GM12878 (cell line): ENCODE measurements at regions not wholly inside any gene's neighbourhood (a gene's known extent, or its start where the extent isn't known, plus 50 kb on each side); places are given as distances from the start of the nearest gene placed in this dataset.

Source experiments
- ATAC-seq: fragments of 200-7000 bp; cut with Tn5 transposase; 3 replicates; pipeline ENCODE4 v1.9.1; 2020; ENCODE audit warnings: mild to moderate bottlenecking, moderate library complexity
- BruUV-seq: library from RNA; stranded (reverse); fragments of 400-500 nt; replicated peaks from 2 replicates; lab custom pipeline; 2021; lab: Mats Ljungman, UMichigan
- CTCF ChIA-PET: fragments of 300-600 bp; sonication (Branson Sonifier 250); formaldehyde crosslinking; extraction: SDS; loops from one replicate; lab custom pipeline; 2021; ENCODE audit warnings: inconsistent platforms; lab: Yijun Ruan, JAX
- POLR2A ChIA-PET: fragments of 350-600 bp; formaldehyde crosslinking; extraction: SDS; loops from one replicate; lab custom pipeline; 2021; ENCODE audit warnings: inconsistent platforms; lab: Charles Lee
- RAD21 ChIA-PET: fragments of 300-600 bp; sonication (Branson Sonifier 250); formaldehyde crosslinking; loops from one replicate; lab custom pipeline; 2023; ENCODE audit warnings: antibody characterized with exemption; ENCODE audit not compliant: unreplicated experiment; lab: Charles Lee
- SMC1A ChIA-PET: fragments of 300-600 bp; sonication (Branson Sonifier 250); formaldehyde crosslinking; loops from one replicate; lab custom pipeline; 2023; ENCODE audit not compliant: unreplicated experiment, uncharacterized antibody; lab: Charles Lee
- DNase-seq: peaks from one replicate; pipeline ENCODE4 v3.0.0-alpha.2; 2011; ENCODE audit warnings: low read depth, low spot score
- FAIRE-seq: peaks from 3 replicates; lab custom pipeline; 2011; peaks lifted over from hg19 to GRCh38; lab: Jason Lieb, UNC
- H2AFZ ChIP-seq: 2 replicates; pipeline ENCODE4 v1.6.0; 2011; ENCODE audit warnings: low read depth, low read length, control low read depth; ENCODE audit not compliant: control insufficient read depth
- H3K27ac ChIP-seq: 2 replicates; pipeline ENCODE4 v1.5.1; 2011; ENCODE audit warnings: control low read depth; ENCODE audit not compliant: control insufficient read depth, insufficient read depth
- H3K27me3 ChIP-seq, 2 experiments: replicated peaks in 1 of 2; 2 replicates each; pipeline versions ENCODE4 v1.6.0 to v1.6.1; 2011; ENCODE audit warnings: low read length in 1 of 2; ENCODE audit not compliant: control insufficient read depth in 2 of 2, insufficient read depth in 2 of 2
- H3K36me3 ChIP-seq, 2 experiments: 2 replicates each; pipeline ENCODE4 v1.5.1; 2011; ENCODE audit warnings: low read length in 1 of 2; ENCODE audit not compliant: control insufficient read depth in 2 of 2, insufficient read depth in 2 of 2
- H3K4me1 ChIP-seq: 2 replicates; pipeline ENCODE4 v1.6.1; 2011; ENCODE audit warnings: mild to moderate bottlenecking, low read length, moderate library complexity, mixed read lengths; ENCODE audit not compliant: control insufficient read depth, insufficient read depth
- H3K4me2 ChIP-seq: 2 replicates; pipeline ENCODE4 v1.6.0; 2011; ENCODE audit warnings: control low read depth; ENCODE audit not compliant: control insufficient read depth, insufficient read depth
- H3K4me3 ChIP-seq: fragments of 200-600 bp; sonication (generic); 2 replicates; pipeline ENCODE4 v1.5.1; 2016
- H3K79me2 ChIP-seq: 2 replicates; pipeline ENCODE4 v1.6.0; 2011; ENCODE audit warnings: low read length; ENCODE audit not compliant: control insufficient read depth, insufficient read depth
- H3K9ac ChIP-seq: 2 replicates; pipeline ENCODE4 v1.8.0; 2011; ENCODE audit warnings: low read length, control low read depth, mixed read lengths; ENCODE audit not compliant: control insufficient read depth, insufficient read depth
- H3K9me3 ChIP-seq: replicated peaks from 3 replicates; pipeline ENCODE4 v1.5.1; 2011; ENCODE audit warnings: mild to moderate bottlenecking, low read length; ENCODE audit not compliant: control insufficient read depth, insufficient read depth
- H4K20me1 ChIP-seq: 2 replicates; pipeline ENCODE4 v1.6.0; 2011; ENCODE audit not compliant: control insufficient read depth, insufficient read depth
- CREB1 ChIP-seq: IDR thresholded peaks from 2 replicates; pipeline ENCODE4 v1.6.1; 2012; ENCODE audit warnings: low read depth, mild to moderate bottlenecking, inconsistent platforms
- FOS ChIP-seq: IDR thresholded peaks from 3 replicates; pipeline ENCODE4 v1.6.1; 2011; ENCODE audit warnings: borderline replicate concordance; ENCODE audit not compliant: insufficient read length; ENCODE audit errors: extremely low read depth
- JUND ChIP-seq: IDR thresholded peaks from 2 replicates; pipeline ENCODE4 v1.6.1; 2012; ENCODE audit warnings: low read depth, mild to moderate bottlenecking, low read length, improper control_type of control experiment, moderate library complexity
- MYB ChIP-seq: fragments of 150-350 bp; IDR thresholded peaks from 2 replicates; pipeline ENCODE4 v1.6.1; 2014; ENCODE audit warnings: mild to moderate bottlenecking, low read depth, low read length, borderline replicate concordance
- NR2C2 ChIP-seq: IDR thresholded peaks from 2 replicates; pipeline ENCODE4 v1.6.1; 2011; ENCODE audit warnings: borderline replicate concordance, low read depth; ENCODE audit not compliant: control insufficient read depth, insufficient read length
- RB1 ChIP-seq: fragments of 450-650 bp; formaldehyde crosslinking; IDR thresholded peaks from 2 replicates; pipeline ENCODE4 v1.6.1; 2017; ENCODE audit warnings: mild to moderate bottlenecking, borderline replicate concordance
- WGBS: methylation state at CpG from one replicate; pipeline ENCODE4 v1.1.6; 2016; ENCODE audit warnings: low lambda C conversion rate; ENCODE audit not compliant: insufficient replicate concordance, insufficient coverage; ENCODE audit errors: missing lambda C conversion rate; 5-methylcytosine and 5-hydroxymethylcytosine counted together
- in situ Hi-C: fragments of 300-500 bp; cut with MboI; formaldehyde crosslinking; loops from 9 replicates; pipeline ENCODE4 v1.14.3; 2018; ENCODE audit warnings: mixed read lengths
- intact Hi-C: fragments of 100-400 bp; cut with micrococcal nuclease; formaldehyde crosslinking; loops from one replicate; pipeline ENCODE4 v1.14.2; 2022; ENCODE audit not compliant: unreplicated experiment

GRCh38 chr3:145055375-145056076, 1083.9 kb downstream of the DIPK2A start:
- H3K4me3 ChIP-seq: no peak overlapping the region
- no peak overlapping the region for H3K9ac ChIP-seq
- H3K36me3 ChIP-seq: no peaks in the 10 kb centered on the region
- ChIA-PET POLR2A (no interaction called here), RAD21 (no interaction called here), CTCF (interaction anchor here (0.9 kb wide), 1 partner anchor 25 kb away, joined by 3 read pairs; no protein-coding TSS in a partner anchor), SMC1A (no interaction called here)
- no peaks in the 10 kb centered on the region for H3K4me1 ChIP-seq
- DNase-seq: no peak
- 0% methylated on average over 1 of the region's 1 CpG for WGBS
- H3K27me3 ChIP-seq: no peaks in the 10 kb centered on the region
- no peaks in the 10 kb centered on the region for H3K79me2 ChIP-seq
- in situ Hi-C loops: no loop called here
- no peak for TF ChIP-seq MYB
- TF ChIP-seq RB1: no peak
- BruUV-seq: no TSS peak
- intact Hi-C loops: no loop called here
- H3K4me2 ChIP-seq: no peak overlapping the region
- no peak overlapping the region for H3K27ac ChIP-seq
- ATAC-seq: no peak
- H4K20me1 ChIP-seq: no peaks in the 10 kb centered on the region
- H3K9me3 ChIP-seq: no peaks in the 10 kb centered on the region
- H2AFZ ChIP-seq: no peak overlapping the region
- FAIRE-seq: no peak

DNA sequence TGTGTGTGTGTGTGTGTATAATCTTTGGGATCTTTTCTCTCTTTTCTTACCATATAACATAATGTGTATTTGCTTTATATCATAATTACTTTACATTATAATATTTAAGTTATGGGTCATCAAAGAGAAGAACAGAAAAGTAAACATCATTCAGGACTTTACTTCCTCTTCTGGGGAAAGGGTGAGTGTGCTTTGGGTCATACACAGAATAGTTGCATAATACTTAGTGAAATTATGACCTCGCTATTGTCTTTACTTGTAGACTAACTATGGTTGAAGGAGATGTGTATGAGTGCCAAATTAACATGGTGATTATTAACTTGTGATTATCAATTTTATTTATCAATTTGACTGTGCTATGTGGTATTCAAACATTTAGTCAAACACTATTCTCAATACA, 1086.9 kb downstream of the DIPK2A start:
- Histone ChIP-seq H3K4me1 (no peaks in the 10 kb centered on the region), H3K27me3 (no peaks in the 10 kb centered on the region), H3K4me3 (no peak overlapping the region), H2AFZ (no peak overlapping the region), H3K9me3 (no peaks in the 10 kb centered on the region), H3K9ac (no peak overlapping the region), H3K79me2 (no peaks in the 10 kb centered on the region), H3K4me2 (no peak overlapping the region), H3K36me3 (no peaks in the 10 kb centered on the region), H4K20me1 (no peaks in the 10 kb centered on the region), H3K27ac (no peak overlapping the region)
- DNase-seq (no peak), ATAC-seq (no peak), FAIRE-seq (no peak)
- WGBS: 83% methylated on average over 1 of the region's 1 CpG
- CTCF ChIA-PET: no interaction called here
- POLR2A ChIA-PET: no interaction called here
- RAD21 ChIA-PET: no interaction called here
- in situ Hi-C loops: no loop called here
- intact Hi-C loops: no loop called here
- BruUV-seq: no TSS peak
- SMC1A ChIA-PET: no interaction called here
- TF ChIP-seq CREB1 (no peak), FOS (no peak), RB1 (no peak), JUND (no peak), NR2C2 (no peak)
